C4-2B (cell line): ENCODE measurements at regions not wholly inside any gene's neighbourhood (a gene's known extent, or its start where the extent isn't known, plus 50 kb on each side); places are given as distances from the start of the nearest gene placed in this dataset.

Experiments used
- ZFX ChIP-seq: fragments of 450-650 bp; IDR thresholded peaks from 2 replicates; pipeline ENCODE4 v1.6.1; 2017
- TF ChIP-seq, protein P1 (sequence below): fragments of 450-650 bp; conservative IDR thresholded peaks from 2 replicates; pipeline ENCODE4 v1.5.1; 2017; ENCODE audit warnings: mild to moderate bottlenecking

DNA sequence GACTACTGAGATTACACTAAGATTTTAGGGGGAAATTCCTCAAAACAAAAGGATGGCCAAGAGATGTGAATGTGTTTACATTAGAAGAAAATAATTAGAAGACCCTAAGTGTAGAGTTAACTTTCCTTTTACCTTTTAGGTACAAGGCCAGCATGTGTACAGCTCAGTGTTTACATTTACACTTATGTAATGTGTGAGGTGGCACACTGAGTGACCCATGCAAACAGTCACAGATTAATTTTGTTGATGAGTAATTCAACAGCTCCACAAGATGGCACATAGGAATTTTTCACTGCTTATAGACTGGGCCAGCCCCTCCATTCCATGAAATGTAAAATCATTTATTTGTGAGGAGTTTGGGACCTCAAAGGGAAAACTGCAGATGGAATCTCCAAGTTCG is 90.1 kb upstream of the SLC12A2 start:
- TF ChIP-seq, protein P1, sequence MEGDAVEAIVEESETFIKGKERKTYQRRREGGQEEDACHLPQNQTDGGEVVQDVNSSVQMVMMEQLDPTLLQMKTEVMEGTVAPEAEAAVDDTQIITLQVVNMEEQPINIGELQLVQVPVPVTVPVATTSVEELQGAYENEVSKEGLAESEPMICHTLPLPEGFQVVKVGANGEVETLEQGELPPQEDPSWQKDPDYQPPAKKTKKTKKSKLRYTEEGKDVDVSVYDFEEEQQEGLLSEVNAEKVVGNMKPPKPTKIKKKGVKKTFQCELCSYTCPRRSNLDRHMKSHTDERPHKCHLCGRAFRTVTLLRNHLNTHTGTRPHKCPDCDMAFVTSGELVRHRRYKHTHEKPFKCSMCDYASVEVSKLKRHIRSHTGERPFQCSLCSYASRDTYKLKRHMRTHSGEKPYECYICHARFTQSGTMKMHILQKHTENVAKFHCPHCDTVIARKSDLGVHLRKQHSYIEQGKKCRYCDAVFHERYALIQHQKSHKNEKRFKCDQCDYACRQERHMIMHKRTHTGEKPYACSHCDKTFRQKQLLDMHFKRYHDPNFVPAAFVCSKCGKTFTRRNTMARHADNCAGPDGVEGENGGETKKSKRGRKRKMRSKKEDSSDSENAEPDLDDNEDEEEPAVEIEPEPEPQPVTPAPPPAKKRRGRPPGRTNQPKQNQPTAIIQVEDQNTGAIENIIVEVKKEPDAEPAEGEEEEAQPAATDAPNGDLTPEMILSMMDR, result no peak
- TF ChIP-seq ZFX, result no peak
